ENCODE measurements at regions not wholly inside any gene's neighbourhood (a gene's known extent, or its start where the extent isn't known, plus 50 kb on each side); places are given as distances from the start of the nearest gene placed in this dataset.

- TF ChIP-seq POLR2AphosphoS5 (IDR thresholded peaks at IDR 0.05; ENCODE audit: low read depth, low read length) (no peak), SPI1 (IDR thresholded peaks at IDR 0.05; ENCODE audit: low read depth, low read length) (no peak)
Observed at GRCh38 chr18:72100465-72101004, 443.6 kb downstream of the CBLN2 start.

Measured in GM12891 (cell line).